ENCODE measurements at regions not wholly inside any gene's neighbourhood (a gene's known extent, or its start where the extent isn't known, plus 50 kb on each side); places are given as distances from the start of the nearest gene placed in this dataset.

GRCh38 chr1:168960595-168960994 is 145.9 kb upstream of the ATP1B1 start:
- TF ChIP-seq CTCF (IDR thresholded peaks at IDR 0.05; ENCODE audit: low read depth, low read length) = no peak
- TF ChIP-seq POLR2A (IDR thresholded peaks at IDR 0.05; ENCODE audit: extremely low read depth, insufficient read length) = no peak
- no peak for TF ChIP-seq MYC (IDR thresholded peaks at IDR 0.05; ENCODE audit: low read depth, low read length)

All from NB4 (cell line).